ENCODE measurements at regions not wholly inside any gene's neighbourhood (a gene's known extent, or its start where the extent isn't known, plus 50 kb on each side); places are given as distances from the start of the nearest gene placed in this dataset.

DNA sequence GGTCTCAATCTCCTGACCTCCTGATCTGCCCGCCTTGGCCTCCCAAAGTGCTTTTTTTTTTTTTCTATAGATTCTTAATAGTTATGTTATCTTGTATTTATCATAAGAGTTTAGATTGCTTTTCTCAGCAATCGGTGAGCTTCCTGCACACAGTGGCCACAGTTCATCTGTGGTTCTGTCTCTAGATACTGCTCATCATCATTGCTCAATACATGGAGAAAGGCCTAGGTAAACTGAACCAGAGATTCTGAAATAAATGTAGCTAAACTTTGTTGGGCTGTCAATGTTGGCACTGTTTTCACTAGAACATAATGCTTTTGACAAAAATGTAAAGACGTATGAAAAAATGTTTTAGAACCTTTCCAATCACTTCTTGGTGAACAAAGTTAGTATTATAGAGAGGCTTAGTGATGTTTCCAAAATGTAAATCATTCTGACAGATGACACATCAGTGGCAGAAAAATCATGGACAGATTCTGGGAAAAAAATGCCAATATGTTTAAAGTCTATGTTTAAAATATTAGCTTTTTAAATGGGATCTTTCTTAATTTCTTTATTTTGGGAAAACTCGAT is 50.0 kb upstream of the LIMCH1 start:
- Histone ChIP-seq H3K4me1 (ENCODE audit: low read length) (no peaks in the 10 kb centered on the region), H4K20me1 (ENCODE audit: insufficient read depth, low read length) (no peaks in the 10 kb centered on the region), H2AFZ (ENCODE audit: low read depth, low read length) (no peak overlapping the region), H3K9me3 (ENCODE audit: insufficient read depth, low read length) (no peaks in the 10 kb centered on the region), H3K27me3 (ENCODE audit: low read depth, low read length) (no peaks in the 10 kb centered on the region), H3K9ac (ENCODE audit: low read length) (no peak overlapping the region), H3K4me2 (ENCODE audit: low read length) (no peak overlapping the region), H3K36me3 (replicated peaks; ENCODE audit: low read depth, low read length) (no peaks in the 10 kb centered on the region), H3K79me2 (ENCODE audit: low read length) (no peaks in the 10 kb centered on the region), H3K4me3 (ENCODE audit: low read length) (no peak overlapping the region), H3K27ac (ENCODE audit: low read length) (no peak overlapping the region)
- TF ChIP-seq, protein P1, sequence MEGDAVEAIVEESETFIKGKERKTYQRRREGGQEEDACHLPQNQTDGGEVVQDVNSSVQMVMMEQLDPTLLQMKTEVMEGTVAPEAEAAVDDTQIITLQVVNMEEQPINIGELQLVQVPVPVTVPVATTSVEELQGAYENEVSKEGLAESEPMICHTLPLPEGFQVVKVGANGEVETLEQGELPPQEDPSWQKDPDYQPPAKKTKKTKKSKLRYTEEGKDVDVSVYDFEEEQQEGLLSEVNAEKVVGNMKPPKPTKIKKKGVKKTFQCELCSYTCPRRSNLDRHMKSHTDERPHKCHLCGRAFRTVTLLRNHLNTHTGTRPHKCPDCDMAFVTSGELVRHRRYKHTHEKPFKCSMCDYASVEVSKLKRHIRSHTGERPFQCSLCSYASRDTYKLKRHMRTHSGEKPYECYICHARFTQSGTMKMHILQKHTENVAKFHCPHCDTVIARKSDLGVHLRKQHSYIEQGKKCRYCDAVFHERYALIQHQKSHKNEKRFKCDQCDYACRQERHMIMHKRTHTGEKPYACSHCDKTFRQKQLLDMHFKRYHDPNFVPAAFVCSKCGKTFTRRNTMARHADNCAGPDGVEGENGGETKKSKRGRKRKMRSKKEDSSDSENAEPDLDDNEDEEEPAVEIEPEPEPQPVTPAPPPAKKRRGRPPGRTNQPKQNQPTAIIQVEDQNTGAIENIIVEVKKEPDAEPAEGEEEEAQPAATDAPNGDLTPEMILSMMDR (IDR thresholded peaks at IDR 0.05; ENCODE audit: low read depth, low read length): no peak
- TF ChIP-seq EZH2phosphoT487 (IDR thresholded peaks at IDR 0.05; ENCODE audit: low read depth): no peak

Measured in OCI-LY3 (cell line).